GM23338 (cell line): ENCODE measurements at regions not wholly inside any gene's neighbourhood (a gene's known extent, or its start where the extent isn't known, plus 50 kb on each side); places are given as distances from the start of the nearest gene placed in this dataset.

ENCODE experiments used
- CREB1 ChIP-seq: fragments of 250-450 bp; sonication (Bioruptor Pico); IDR thresholded peaks from 2 replicates; pipeline ENCODE4 v1.5.0; 2020; ENCODE audit warnings: low read depth, mild to moderate bottlenecking, moderate library complexity
- CTCF ChIP-seq, 2 experiments: fragments of 200-600 bp in 1 of 2; sonication (generic) in 1 of 2; conservative IDR thresholded peaks; 2 replicates each; pipeline versions ENCODE4 v1.5.1 to v1.6.1; 2016 to 2017; ENCODE audit warnings: antibody characterized with exemption in 2 of 2, low read depth in 2 of 2, mild to moderate bottlenecking in 2 of 2, moderate library complexity in 1 of 2
- EZH2 ChIP-seq: fragments of 200-600 bp; sonication (generic); IDR thresholded peaks from one replicate; pipeline ENCODE4 v1.8.0; 2017; ENCODE audit warnings: antibody characterized with exemption, mild to moderate bottlenecking, low read depth; ENCODE audit not compliant: unreplicated experiment
- EZH2phosphoT487 ChIP-seq: fragments of 200-600 bp; sonication (generic); IDR thresholded peaks from one replicate; pipeline ENCODE4 v1.8.1; 2018; ENCODE audit warnings: antibody characterized with exemption; ENCODE audit not compliant: unreplicated experiment
- ZNF331 ChIP-seq: fragments of 250-450 bp; sonication (Bioruptor Pico); IDR thresholded peaks from 2 replicates; pipeline ENCODE4 v1.5.0; 2020; ENCODE audit warnings: low read depth, mild to moderate bottlenecking, moderate library complexity

DNA sequence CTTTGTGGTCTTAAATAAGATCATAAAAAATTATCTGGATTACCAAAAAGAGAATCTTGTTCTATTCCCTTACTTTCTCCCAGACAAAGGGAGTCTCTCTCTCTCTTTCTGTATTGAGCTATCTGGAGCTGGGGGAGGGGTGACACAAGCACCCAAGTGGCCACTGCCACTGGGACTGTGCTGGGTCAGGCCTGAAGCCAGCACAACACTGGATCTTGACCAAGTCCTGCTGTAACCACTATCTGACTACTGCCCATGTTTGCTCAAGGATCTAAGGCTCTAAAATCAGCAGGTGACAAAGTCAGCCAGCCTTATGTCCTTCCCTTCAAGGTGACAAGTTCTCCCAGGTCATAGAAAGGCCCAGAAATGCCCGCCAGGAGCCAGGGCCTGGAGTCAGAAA, 75.0 kb upstream of the SPATA16 start:
- TF ChIP-seq CTCF (conservative IDR thresholded peaks at IDR 0.05; ENCODE audit: low read depth in 2 of 2), result no peak
- no peak for TF ChIP-seq EZH2
- TF ChIP-seq ZNF331 (CRISPR knock-in tag), result no peak
- no peak for TF ChIP-seq EZH2phosphoT487
- no peak for TF ChIP-seq CREB1 (CRISPR knock-in tag)
